GM12892 (cell line): ENCODE measurements at regions not wholly inside any gene's neighbourhood (a gene's known extent, or its start where the extent isn't known, plus 50 kb on each side); places are given as distances from the start of the nearest gene placed in this dataset.

ENCODE experiments used
- DNase-seq: peaks from one replicate; pipeline ENCODE4 v3.0.0; 2011; ENCODE audit not compliant: insufficient read length
- FAIRE-seq: peaks from 2 replicates; lab custom pipeline; 2011; peaks lifted over from hg19 to GRCh38; lab: Jason Lieb, UNC
- POLR2A ChIP-seq: IDR thresholded peaks from 2 replicates; pipeline ENCODE4 v1.6.1; 2011; ENCODE audit warnings: low read depth, low read length, control low read depth
- POLR2AphosphoS5 ChIP-seq: IDR thresholded peaks from 2 replicates; pipeline ENCODE4 v1.6.1; 2011; ENCODE audit warnings: low read depth, low read length, control low read depth
- TAF1 ChIP-seq: IDR thresholded peaks from 2 replicates; pipeline ENCODE4 v1.6.1; 2011; ENCODE audit warnings: low read depth, mild to moderate bottlenecking, control low read depth, low read length, borderline replicate concordance

- no peak for FAIRE-seq
- DNase-seq, result no peak
- TF ChIP-seq POLR2A (no peak), POLR2AphosphoS5 (no peak), TAF1 (no peak)
Observed at GRCh38 chr15:87099916-87100315, 1020.2 kb downstream of the AGBL1 start.

DNA sequence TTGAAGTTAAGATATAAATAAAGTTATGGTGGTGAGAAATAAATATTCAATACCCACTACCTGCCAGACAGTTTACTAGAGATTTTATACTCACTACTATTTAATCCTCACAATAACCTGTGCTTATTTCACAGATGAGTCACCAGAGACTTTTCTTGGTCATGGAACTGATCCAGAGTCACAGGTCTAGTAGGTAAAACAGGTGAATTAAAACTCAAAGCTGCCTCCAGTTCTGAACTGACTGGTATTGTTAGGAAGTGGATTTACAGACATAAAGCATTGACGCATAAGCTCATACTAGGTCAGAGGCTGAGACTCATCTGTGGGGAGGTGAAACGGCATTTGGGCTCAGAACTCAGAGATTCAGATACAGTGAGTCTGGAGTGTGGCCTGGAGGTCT, 1009.9 kb downstream of the AGBL1 start:
- FAIRE-seq (no peak), DNase-seq (no peak)
- TF ChIP-seq POLR2AphosphoS5, result no peak
- TF ChIP-seq TAF1, result no peak
- TF ChIP-seq POLR2A, result no peak

DNA sequence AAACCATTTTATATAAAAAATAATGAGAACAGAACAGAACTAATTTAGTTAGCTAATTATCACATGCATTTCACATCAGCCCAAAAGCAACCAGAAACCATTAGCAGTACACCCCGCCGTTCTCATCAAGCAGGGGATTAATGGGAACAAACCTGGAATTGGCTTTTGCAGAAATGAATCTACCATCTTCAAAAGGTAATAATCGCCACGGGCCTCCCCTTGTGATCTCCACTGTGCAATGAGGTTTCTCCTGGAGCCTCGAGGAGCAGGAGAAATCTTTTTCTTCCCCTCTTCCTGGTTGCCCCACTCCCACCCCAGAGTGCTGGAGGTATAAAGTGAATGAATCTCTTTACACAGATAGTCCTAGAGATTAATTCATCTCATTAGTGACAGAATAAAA, 1003.5 kb downstream of the AGBL1 start:
- DNase-seq (no peak), FAIRE-seq (no peak)
- no peak for TF ChIP-seq TAF1

GRCh38 chr15:87082581-87082980, 1002.9 kb downstream of the AGBL1 start:
- TF ChIP-seq POLR2A, result no peak
- TF ChIP-seq POLR2AphosphoS5, result no peak
- no peak for TF ChIP-seq TAF1
- FAIRE-seq (no peak), DNase-seq (no peak)

DNA sequence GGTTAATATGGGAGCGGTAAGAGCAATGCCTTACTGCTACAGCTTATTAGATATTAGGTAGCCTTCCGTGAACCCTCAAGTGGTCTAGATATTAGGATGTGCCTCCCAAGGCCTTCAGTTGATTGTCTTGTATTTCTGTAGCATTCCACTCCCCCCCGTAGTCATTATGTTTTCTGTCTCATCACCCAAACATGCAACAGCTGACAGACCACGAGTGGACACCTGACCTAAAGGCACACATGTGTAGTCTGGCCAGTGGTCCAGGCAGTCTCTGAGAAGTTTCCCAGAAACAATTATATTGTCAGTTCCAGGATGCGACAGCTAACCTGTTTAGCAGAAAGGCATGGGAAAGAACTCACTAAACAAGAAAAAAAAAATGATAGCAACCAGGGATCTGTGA, 1000.9 kb downstream of the AGBL1 start:
- FAIRE-seq (no peak), DNase-seq (no peak)
- TF ChIP-seq TAF1, result no peak
- no peak for TF ChIP-seq POLR2AphosphoS5
- no peak for TF ChIP-seq POLR2A
